Bronchial epithelial cell (primary cell): ENCODE measurements at regions not wholly inside any gene's neighbourhood (a gene's known extent, or its start where the extent isn't known, plus 50 kb on each side); places are given as distances from the start of the nearest gene placed in this dataset.

Experiments used
- DNase-seq: peaks from one replicate; pipeline ENCODE4 v3.0.0-alpha.2; 2010; ENCODE audit warnings: low read depth
- FAIRE-seq: peaks from 2 replicates; lab custom pipeline; 2011; peaks lifted over from hg19 to GRCh38; lab: Jason Lieb, UNC
- H3K27me3 ChIP-seq: 2 replicates; pipeline ENCODE4 v1.5.1; 2011; ENCODE audit warnings: low read length; ENCODE audit not compliant: control insufficient read depth, insufficient read depth
- H3K36me3 ChIP-seq: 2 replicates; pipeline ENCODE4 v1.5.1; 2011; ENCODE audit warnings: low read length; ENCODE audit not compliant: control insufficient read depth, insufficient read depth
- H3K4me3 ChIP-seq: 2 replicates; pipeline ENCODE4 v1.5.1; 2011; ENCODE audit warnings: mild to moderate bottlenecking, low read depth, low read length, control low read depth
- TF ChIP-seq, protein P1 (sequence below): IDR thresholded peaks from 2 replicates; pipeline ENCODE4 v1.5.1; 2011; ENCODE audit warnings: mild to moderate bottlenecking, moderate library complexity, low read length, control low read depth, inconsistent platforms; ENCODE audit not compliant: insufficient read depth, severe bottlenecking

DNA sequence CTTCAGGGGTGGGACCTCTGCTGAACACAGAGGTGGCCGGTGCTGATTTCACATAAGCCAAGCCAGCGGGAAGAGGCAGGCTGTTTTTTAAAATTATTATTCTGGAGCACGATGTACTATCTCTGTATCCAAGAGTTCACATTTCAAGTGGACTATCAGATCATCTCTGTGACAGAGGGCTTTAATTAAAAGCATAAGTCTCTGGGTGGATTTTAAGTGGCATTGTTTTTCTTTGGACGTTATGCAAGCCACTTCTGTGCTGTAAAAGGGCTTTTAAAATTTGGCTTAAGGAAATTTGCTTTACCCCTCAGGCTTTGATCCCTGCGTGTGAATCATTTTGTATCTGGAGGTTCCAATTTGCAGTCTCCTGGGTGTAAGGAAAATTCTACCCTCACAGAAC lies 124.7 kb downstream of the PALM2AKAP2 start:
- no peaks in the 10 kb centered on the region for H3K27me3 ChIP-seq
- DNase-seq (no peak), FAIRE-seq (no peak)
- TF ChIP-seq, protein P1, sequence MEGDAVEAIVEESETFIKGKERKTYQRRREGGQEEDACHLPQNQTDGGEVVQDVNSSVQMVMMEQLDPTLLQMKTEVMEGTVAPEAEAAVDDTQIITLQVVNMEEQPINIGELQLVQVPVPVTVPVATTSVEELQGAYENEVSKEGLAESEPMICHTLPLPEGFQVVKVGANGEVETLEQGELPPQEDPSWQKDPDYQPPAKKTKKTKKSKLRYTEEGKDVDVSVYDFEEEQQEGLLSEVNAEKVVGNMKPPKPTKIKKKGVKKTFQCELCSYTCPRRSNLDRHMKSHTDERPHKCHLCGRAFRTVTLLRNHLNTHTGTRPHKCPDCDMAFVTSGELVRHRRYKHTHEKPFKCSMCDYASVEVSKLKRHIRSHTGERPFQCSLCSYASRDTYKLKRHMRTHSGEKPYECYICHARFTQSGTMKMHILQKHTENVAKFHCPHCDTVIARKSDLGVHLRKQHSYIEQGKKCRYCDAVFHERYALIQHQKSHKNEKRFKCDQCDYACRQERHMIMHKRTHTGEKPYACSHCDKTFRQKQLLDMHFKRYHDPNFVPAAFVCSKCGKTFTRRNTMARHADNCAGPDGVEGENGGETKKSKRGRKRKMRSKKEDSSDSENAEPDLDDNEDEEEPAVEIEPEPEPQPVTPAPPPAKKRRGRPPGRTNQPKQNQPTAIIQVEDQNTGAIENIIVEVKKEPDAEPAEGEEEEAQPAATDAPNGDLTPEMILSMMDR = no peak
- no peaks in the 10 kb centered on the region for H3K36me3 ChIP-seq
- no peak overlapping the region for H3K4me3 ChIP-seq

- DNase-seq (no peak), FAIRE-seq (no peak)
- TF ChIP-seq, protein P1 = no peak
- no peak overlapping the region for H3K4me3 ChIP-seq
- H3K27me3 ChIP-seq = no peaks in the 10 kb centered on the region
- H3K36me3 ChIP-seq = no peaks in the 10 kb centered on the region
Measured at GRCh38 chr9:109905472-109905871, 125.5 kb downstream of the PALM2AKAP2 start.

GRCh38 chr9:109906766-109907382 lies 126.9 kb downstream of the PALM2AKAP2 start:
- Histone ChIP-seq H3K27me3 (no peaks in the 10 kb centered on the region), H3K36me3 (no peaks in the 10 kb centered on the region), H3K4me3 (no peak overlapping the region)
- FAIRE-seq (no peak), DNase-seq (no peak)
- TF ChIP-seq, protein P1 = no peak

GRCh38 chr9:109907400-109907799 lies 127.4 kb downstream of the PALM2AKAP2 start:
- TF ChIP-seq, protein P1 = no peak
- Histone ChIP-seq H3K36me3 (no peaks in the 10 kb centered on the region), H3K27me3 (no peaks in the 10 kb centered on the region), H3K4me3 (no peak overlapping the region)
- DNase-seq (no peak), FAIRE-seq (no peak)

- TF ChIP-seq, protein P1 = no peak
- no peak for DNase-seq
- no peaks in the 10 kb centered on the region for H3K27me3 ChIP-seq
- FAIRE-seq = no peak
- H3K36me3 ChIP-seq = no peaks in the 10 kb centered on the region
- no peak overlapping the region for H3K4me3 ChIP-seq
Measured at GRCh38 chr9:109907810-109908458, 127.9 kb downstream of the PALM2AKAP2 start.
